GM18508 (cell line): ENCODE measurements at regions not wholly inside any gene's neighbourhood (a gene's known extent, or its start where the extent isn't known, plus 50 kb on each side); places are given as distances from the start of the nearest gene placed in this dataset.

Experiments used
- ATAC-seq: cut with Tn5 transposase; IDR thresholded peaks from one replicate; pipeline ENCODE4 v1.9.1; 2021; ENCODE audit warnings: moderate number of reproducible peaks; ENCODE audit not compliant: insufficient read depth, unreplicated experiment

DNA sequence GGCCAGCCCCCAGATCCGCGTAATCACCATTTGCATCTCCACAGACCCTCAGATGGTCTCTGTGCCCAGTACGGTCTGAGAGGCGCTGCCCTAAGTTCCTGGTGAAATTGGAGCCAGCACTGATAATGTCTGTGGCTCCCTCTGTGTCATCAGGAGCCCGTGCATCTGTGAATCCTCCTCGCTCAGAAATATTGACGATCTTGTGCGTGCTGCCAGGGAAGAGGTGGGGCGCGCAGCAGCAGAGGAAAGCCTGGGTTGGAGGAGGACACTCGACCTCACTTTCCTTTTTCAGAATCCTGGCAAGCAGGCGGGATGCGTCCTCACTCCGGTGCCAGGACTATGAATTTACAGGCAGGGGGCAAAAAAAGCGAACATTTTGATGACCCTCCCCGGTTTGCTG lies 686.1 kb upstream of the SALL3 start:
- ATAC-seq: no peak

GRCh38 chr18:78293940-78294541 lies 685.6 kb upstream of the SALL3 start:
- ATAC-seq: no peak

GRCh38 chr18:78295262-78295661 lies 684.4 kb upstream of the SALL3 start:
- ATAC-seq: no peak

- no peak for ATAC-seq
Measured at GRCh38 chr18:78296166-78296565, 683.5 kb upstream of the SALL3 start.

- no peak for ATAC-seq
Measured at GRCh38 chr18:78297048-78297447, 682.6 kb upstream of the SALL3 start.

DNA sequence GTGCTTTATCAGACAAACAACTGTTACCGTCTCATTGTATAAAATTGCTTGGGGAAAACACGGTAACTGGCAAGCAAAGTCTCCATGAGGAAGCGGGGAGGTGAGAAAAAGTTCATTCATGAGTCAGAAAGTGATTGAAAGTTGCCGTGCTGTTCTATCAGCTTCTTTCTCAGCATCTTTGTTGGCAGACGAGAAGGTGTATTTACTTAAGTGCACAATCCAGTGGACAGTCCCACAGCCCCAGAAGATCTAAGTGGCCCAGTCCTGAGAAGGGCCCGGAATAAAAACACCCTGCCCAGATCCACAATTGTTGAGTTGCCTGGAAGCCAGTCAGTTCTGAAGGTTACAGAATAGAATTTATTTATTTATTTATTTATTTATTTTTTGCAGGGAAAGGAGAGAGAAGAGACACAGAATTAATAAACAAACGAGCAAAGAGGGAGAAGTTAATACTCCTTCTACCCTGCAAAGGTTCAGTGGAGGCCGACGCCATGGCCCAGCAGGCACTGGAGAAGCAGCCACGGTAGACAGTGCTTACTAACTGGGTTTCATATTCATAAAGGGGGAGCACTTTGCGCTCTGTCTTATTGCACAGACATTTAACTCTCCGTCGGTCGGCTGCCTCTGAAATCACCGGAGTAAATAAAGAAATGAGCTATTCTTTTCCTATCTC lies 676.0 kb upstream of the SALL3 start:
- ATAC-seq: no peak

- ATAC-seq: no peak
Measured at GRCh38 chr18:78304192-78305164, 675.1 kb upstream of the SALL3 start.

DNA sequence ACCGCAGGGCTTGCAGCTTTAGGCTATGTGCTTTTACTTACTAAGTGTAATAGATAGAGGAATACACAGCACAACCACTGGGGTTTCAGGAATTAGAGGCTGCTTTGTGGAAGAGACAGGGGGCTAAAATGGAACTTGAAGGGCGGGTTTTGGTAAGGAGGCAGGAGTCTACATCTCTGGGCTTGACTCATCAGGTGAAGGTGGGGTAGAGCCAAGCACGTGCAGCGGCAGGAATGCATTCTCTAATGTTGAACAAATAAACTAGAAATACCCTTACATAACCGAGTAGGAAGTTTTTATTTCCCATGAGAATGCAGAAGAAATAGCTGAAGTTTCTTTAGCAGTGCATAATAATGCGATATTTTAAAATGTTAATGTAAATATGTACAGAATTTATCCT lies 673.8 kb upstream of the SALL3 start:
- ATAC-seq: no peak

DNA sequence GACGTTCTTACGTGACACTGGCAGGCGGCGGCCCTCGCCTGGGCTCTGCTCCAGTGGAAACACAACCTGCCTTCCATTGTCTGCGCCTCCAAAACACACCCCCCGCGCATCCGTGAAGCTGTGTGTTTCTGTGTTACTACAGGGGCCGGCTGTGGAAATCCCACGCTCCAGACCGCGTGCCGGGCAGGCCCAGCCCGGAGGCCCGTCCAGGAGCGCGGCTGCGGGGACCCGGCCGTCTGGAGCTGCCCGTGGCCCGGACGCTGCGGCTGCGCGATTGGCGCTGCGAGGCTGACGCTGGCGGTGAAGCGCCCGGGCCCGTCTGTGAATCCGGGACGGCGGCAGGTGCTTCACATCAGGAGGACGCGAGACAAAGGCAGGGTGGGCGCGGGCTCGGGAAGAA lies 670.3 kb upstream of the SALL3 start:
- ATAC-seq: no peak

DNA sequence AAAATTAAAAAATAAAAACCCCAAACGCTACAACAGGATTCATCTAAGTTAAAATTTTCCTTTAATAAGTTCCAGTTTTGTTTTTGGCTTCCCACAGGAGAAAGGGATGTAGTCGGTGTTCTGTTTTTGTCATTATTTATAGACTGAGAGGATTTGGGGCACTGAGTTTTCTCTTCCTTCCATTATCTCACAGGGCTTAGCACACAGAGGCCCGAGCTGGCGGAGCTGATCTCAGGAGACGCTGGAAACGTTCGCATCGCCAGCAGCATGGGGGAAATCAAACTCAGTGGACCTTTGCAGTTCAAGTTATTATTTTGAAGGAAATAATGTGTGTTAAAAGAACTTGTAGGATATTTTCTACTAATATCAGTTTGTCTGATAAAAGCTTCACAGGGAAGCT lies 669.7 kb upstream of the SALL3 start:
- ATAC-seq: no peak

- no peak for ATAC-seq
Measured at GRCh38 chr18:78319264-78319663, 660.4 kb upstream of the SALL3 start.

DNA sequence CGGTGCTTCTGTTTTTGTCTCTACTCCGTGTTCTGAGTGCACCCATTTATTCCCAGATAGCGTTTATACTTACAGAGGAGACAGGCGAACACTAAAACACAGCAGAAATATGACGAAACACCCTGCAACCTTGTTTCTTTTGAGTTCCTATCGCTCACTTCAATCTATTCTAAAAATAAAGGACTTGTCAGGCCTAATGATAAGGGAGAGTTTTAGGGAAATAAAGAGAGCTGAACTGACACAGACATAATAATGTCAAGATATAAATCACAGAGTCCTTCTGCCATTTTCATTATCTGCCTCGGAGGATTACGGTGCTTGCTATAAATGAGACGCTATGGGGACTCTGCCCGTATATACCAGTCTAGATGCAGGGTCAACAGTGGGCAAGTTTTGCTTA lies 659.7 kb upstream of the SALL3 start:
- ATAC-seq: no peak

DNA sequence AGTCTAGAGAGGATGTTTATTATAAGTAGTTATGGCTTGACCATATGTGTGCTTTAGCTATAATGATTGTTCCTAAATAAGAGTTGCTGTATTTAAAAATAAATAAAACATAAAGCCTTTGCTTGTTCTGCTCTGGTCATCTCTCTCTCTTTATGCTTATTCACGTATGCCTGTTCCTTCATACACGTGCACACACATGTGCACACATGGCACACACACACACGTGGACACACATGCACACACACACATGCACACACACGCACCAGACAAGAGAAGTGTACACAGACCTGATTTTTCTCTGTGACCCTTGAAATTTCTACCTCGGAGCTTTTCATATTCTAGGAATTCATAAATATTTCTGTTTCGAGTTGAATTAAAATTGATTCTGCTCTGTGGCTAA lies 658.2 kb upstream of the SALL3 start:
- no peak for ATAC-seq

DNA sequence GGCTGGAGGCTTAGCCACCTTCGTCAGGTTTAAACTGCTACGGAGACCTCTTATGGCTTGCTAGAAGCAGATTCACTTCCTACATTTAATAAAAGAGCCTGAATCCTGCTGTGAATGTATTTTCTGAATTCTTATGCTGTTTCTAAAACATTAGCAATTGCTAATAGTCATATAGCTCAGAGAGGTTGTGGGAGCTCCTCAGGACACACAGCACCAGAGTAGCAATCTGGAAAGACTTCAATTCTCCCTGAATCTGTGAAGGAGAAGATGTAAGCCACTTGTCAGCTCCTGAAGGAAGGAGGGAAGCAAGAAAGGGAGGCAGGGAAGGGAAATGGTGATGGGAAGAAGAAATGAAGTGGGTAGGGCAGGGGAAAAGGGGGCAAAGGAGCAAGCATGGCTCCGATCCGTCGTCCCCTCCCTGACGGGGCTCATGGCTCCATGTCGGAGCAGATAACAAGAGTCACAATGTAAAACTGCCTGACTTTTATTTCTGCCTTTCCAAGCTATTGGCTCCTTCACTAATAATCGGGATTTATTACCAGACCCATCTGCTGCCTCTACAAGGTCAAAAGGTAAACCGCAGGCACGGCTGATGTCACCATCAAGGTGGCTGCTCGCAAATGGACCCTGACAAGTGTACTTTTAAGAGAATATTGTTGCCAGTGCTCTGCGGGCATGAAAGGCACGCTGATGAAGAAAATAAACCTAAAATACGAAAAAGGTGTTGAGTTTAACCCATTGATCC lies 656.0 kb upstream of the SALL3 start:
- ATAC-seq: no peak

- no peak for ATAC-seq
Measured at GRCh38 chr18:78327643-78328042, 652.0 kb upstream of the SALL3 start.

GRCh38 chr18:78330766-78331165 lies 648.9 kb upstream of the SALL3 start:
- no peak for ATAC-seq

GRCh38 chr18:78352910-78353309 lies 626.7 kb upstream of the SALL3 start:
- ATAC-seq: no peak

DNA sequence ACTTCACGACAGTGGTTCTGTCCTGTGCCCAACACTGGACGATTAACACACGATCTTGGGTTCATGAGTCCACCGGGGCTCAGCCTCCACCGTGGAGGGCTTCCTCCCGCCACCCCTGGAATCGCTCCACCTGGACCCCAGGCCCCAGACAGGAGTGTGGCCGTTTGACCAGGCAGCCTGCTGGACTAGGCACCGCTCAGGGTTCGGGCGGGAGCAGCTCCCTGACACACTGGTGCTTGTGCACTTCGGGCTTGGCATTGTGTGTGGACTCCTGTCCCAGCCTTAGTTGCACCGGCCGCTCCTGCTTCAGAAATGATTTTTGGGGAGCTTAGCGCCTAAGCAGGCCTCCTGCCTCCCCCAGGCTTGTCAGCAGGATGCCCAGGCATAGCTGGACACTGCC lies 617.4 kb upstream of the SALL3 start:
- ATAC-seq: no peak

- no peak for ATAC-seq
Measured at GRCh38 chr18:78363556-78364387, 615.8 kb upstream of the SALL3 start.
